Globus pallidus (tissue), 1 donor: ENCODE measurements at regions not wholly inside any gene's neighbourhood (a gene's known extent, or its start where the extent isn't known, plus 50 kb on each side); places are given as distances from the start of the nearest gene placed in this dataset.
"Not testable (repeated sequence)": the region's sequence is repeated elsewhere in the genome, so short reads cannot be mapped to it uniquely, and the experiment has no call there.

Experiments used
- DNase-seq: peaks from one replicate; pipeline ENCODE4 v3.0.0-alpha.2; 2015; ENCODE audit warnings: low spot score

GRCh38 chr17:31748881-31749280 lies 110.2 kb downstream of the COPRS start:
- DNase-seq, result no peak

GRCh38 chr17:31746884-31747495 lies 112.1 kb downstream of the COPRS start:
- no peak for DNase-seq

- DNase-seq, result no peak
Measured at GRCh38 chr17:31745964-31746600, 113.0 kb downstream of the COPRS start.

- peak; percentile 16 for DNase-seq
Measured at GRCh38 chr17:31744511-31744951, 114.5 kb downstream of the COPRS start.

GRCh38 chr17:31743797-31744196 lies 115.2 kb downstream of the COPRS start:
- no peak for DNase-seq

- no peak for DNase-seq
Measured at GRCh38 chr17:31741371-31741770, 117.7 kb downstream of the COPRS start.

- DNase-seq, result no peak
Measured at GRCh38 chr17:31740611-31741082, 118.4 kb downstream of the COPRS start.

- peak; percentile 6 for DNase-seq
Measured at GRCh38 chr17:31738996-31739699, 119.9 kb downstream of the COPRS start.

- DNase-seq, result no peak
Measured at GRCh38 chr17:31738488-31738887, 120.6 kb downstream of the COPRS start.

GRCh38 chr17:31738067-31738466 lies 121.0 kb downstream of the COPRS start:
- DNase-seq, result no peak

GRCh38 chr17:31736855-31737625 lies 122.0 kb downstream of the COPRS start:
- DNase-seq, result no peak

- DNase-seq, result no peak
Measured at GRCh38 chr17:31733326-31733725, 125.7 kb downstream of the COPRS start.

- DNase-seq, result not testable (repeated sequence)
Measured at GRCh38 chr17:31731585-31732154, 127.4 kb downstream of the COPRS start.

- no peak for DNase-seq
Measured at GRCh38 chr17:31731118-31731517, 127.9 kb downstream of the COPRS start.

- DNase-seq, result no peak
Measured at GRCh38 chr17:31726980-31727427, 132.0 kb downstream of the COPRS start.

- no peak for DNase-seq
Measured at GRCh38 chr17:31724619-31725018, 134.4 kb downstream of the COPRS start.

GRCh38 chr17:31724026-31724425 lies 135.0 kb downstream of the COPRS start:
- no peak for DNase-seq

- DNase-seq, result no peak
Measured at GRCh38 chr17:31722251-31723056, 136.6 kb downstream of the COPRS start.

GRCh38 chr17:31721291-31722025 lies 137.6 kb downstream of the COPRS start:
- no peak for DNase-seq

- not testable (repeated sequence) for DNase-seq
Measured at GRCh38 chr17:31717251-31717650, 141.8 kb downstream of the COPRS start.
